ENCODE measurements at regions not wholly inside any gene's neighbourhood (a gene's known extent, or its start where the extent isn't known, plus 50 kb on each side); places are given as distances from the start of the nearest gene placed in this dataset.
A peak's percentile ranks its signal among the peaks of the same experiment; 100 is the strongest.
"Not testable (repeated sequence)": the region's sequence is repeated elsewhere in the genome, so short reads cannot be mapped to it uniquely, and the experiment has no call there.

DNA sequence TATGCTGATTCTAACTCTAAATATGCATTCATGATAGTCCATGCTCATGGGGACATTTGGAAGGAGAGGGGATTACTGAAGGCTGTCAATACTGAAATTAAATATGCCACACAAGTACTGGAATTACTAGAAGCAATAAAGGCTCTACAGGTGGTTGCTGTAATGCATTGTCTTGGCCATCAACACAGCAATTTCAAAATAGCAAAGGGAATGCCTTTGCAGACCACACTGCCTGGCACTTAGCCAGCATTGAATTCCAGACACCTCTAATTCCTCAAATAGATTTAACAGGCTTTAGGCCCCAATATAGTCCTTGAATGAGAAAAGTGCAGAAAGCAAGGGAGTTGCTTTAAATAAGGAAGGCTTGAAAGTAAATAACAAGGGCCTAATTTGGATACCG is 115.8 kb upstream of the PLCL2 start:
- DNase-seq: no peak

DNA sequence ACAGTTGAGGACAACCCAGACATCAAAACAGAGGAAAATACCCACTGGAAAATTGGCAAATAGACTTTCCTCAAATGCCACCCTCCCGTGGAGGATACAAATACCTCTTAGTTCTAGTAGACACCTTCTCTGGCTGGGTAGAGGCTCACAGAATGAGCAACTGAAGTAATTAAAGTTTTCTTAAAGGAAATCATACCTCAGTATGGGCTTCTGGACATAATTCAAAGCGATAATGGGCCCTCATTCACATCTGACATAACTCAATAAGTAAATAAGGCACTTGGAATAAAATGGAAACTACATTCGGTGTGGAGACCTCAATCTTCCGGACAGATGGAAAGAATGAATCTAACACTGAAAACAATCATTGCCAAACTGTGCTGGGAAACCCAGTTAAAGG is 115.2 kb upstream of the PLCL2 start:
- DNase-seq: no peak

DNA sequence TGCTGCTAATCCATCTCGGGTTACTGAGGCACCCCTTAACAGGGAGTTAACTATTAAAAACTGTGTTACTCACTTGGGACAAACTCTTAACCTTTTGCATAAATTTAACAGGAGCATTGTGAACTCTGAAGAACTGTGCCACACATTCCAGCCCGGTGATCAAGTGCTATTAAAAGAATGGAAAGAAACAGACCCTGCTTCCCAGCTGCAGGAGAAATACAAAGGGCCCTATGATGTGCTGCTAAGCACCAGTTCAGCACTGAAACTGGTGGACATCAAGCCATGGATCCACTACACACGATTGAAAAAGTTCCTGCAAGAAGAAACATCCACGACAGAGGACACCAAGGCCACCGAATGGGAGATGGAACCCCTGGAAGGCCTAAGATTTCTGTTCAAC is 114.7 kb upstream of the PLCL2 start:
- DNase-seq: no peak

DNA sequence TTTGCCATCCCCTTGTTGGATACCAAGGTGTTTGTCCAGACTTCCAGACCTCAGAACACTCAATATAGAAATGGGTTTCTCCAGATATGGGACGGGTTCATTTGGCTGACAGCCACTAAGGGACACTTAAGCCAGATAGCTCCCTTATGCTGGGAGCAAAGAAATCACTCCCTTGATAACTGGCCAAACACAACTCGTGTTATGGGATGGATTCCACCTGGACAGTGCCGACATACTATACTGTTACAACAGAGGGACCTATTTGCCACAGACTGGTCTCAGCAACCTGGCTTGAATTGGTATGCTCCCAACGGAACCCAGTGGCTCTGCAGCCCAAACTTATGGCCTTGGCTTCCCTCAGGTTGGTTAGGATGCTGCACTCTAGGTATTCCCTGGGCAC is 114.0 kb upstream of the PLCL2 start:
- DNase-seq: no peak

DNA sequence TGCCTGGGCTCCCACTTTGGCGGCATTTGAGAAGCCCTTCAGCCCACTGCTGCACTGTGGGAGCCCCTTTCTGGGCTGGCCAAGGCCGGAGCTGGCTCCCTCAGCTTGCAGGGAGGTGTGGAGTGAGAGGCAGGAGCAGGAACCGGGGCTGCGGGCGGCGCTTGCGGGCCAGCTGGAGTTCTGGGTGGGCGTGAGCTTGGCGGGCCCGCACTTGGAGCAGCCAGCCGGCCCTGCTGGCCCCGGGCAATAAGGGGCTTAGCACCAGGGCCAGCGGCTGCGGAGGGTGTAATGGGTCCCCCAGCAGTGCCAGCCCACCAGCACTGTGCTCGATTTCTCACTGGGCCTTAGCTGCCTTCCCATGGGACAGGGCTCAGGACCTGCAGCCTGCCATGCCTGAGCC is 111.2 kb upstream of the PLCL2 start:
- DNase-seq: not testable (repeated sequence)

DNA sequence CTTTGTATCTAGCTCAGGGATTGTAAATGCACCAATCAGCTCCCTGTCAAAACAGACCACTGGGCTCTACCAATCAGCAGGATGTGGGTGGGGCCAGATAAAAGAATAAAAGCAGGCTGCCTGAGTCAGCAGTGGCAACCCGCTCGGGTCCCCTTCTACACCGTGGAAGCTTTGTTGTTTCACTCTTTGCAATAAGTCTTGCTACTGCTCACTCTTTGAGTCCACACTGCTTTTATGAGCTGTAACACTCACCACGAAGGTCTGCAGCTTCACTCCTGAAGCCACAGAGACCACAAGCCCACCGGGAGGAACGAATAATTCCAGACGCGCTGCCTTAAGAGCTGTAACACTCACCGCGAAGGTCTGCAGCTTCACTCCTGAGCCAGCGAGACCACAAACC is 110.2 kb upstream of the PLCL2 start:
- DNase-seq: not testable (repeated sequence)

DNA sequence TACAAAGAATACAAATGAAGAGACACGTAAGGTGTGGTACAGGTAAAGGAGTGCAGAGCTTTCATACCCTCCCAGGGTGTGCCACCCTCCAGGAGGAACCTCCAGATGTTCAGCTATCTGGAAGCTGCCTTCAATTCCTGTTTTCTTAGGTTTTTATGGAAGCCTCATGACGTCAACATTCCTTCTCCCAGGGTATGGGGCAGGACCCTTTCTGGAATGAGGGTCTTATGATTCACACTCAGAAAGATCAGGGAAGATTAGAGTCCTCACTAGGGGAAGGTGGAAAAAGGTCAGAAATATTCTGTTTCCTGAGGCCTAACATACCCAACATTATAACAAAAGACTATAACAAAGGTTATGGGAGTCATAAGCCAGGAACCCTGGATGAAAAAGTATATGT is 99.8 kb upstream of the PLCL2 start:
- no peak for DNase-seq

DNA sequence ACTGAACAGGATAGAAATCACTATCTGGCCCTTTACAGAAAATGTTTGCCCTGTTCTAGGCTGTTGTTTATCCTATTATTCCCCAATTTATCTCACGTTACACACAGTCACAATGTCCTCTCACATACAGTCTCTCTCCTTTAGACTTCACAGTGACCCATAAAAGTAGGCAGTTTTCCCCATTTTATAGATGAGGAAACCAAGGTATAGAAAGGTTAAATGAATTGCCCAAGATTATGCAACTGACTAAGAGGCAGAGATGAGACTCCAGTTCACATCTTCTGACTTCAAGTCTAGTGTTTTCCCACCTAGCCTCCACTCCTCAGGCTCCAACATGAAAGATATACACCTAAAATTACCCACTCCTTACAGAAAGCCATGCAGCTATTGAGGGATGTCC is 99.3 kb upstream of the PLCL2 start:
- DNase-seq: no peak

DNA sequence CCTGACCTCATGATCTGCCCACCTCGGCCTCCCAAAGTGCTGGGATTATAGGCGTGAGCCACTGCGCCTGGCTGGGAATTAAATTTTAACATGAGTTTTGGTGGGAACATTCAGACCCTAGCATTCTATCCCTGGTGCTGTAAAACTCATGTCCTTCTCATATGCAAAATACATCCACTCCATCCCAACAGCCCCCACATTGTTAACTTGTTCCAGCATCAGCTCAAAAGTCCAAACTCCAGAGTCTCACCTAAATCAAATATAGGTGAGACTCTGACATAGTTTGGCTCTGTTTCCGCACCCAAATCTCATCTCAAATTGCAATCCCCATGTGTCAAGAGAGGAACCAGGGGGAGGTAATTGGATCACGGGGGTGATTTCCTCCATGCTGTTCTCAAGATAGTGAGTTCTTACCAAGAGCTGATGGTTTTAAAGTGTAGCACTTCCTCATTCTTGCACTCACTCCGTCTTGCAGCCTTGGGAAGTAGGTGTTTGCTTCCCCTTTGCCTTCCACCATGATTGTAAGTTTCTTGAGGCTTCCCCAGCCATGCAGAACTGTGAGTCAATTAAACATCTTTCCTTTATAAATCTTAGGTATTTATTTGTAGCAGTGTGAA is 96.2 kb upstream of the PLCL2 start:
- DNase-seq: no peak

DNA sequence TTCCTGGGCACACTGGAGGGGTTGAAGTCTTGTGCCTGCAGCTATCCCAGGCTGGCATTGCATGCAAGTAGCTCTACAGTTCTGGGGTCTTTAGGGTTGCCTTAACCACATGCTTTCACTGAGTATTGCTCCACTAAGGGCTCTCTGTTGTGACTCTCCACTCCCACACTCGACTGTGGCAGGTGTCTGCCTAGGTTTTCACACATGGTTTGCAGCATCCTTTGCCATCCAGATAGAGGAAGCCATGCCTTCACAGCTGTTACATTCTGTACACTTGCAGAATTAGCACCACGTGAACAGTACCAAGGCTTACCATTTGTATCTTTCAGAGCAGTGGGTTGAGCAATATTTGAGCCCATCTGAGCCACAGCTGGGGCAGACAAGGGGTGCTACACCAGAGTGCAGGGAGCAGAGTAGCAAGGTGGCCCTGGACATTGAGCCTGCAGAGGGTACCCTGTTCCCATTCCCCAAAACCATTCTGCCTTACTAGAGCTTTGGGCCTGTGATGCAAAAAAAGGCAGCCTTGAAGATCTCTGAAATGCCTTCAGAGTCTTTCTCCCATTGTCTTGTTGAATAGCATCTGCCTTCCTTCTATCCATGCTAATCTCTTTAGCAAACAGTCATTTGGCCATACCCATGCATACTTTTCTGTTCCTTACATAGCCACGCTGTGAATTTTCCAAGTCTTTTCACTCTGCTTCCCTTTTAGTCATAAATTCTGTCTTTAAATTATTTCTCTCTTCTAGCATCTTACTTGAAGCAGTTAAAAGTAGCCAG is 95.2 kb upstream of the PLCL2 start:
- no peak for DNase-seq

DNA sequence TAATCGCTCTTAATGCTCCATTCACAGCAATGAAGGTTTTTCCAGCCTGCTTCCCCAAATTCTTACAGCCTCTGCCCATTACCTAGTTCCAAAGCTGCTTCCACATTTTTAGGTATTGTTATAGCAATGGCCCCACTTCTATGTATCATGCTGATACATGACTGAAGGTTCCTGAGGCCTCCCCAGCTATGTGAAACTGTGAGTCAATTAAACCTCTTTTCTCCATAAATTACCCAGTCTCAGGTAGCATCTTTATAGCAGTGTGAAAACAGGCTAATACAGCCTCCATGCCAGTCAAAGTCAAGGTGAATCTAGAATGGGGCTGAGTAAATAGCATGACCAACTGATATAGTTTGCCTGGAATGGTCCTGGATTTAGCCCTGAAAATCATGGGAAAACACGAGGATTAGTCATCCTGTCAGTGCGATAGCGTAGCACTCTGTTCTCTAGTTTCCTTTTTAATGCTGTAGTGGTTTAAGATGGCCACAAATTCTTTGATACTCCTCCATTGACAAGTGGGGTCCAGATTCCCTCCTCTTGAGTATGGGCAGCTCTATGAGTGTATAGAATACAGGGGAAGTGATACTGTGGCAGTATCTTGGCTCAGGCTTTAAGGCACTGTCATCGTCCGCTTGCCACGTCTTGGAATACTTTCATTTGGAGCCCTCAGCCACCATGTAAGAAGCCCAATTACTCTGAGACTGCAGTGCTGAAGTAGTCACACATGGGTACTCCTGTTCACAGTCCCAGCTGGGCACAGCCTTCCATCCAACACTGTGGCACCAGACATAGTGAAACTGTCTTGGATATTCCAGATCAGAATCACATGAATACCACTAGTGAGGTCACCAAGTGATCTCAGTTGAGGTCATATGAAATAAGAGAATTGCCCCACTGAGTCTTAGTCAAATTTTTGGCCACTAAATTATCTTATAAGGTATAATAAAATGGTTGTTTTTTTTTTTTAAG is 94.0 kb upstream of the PLCL2 start:
- no peak for DNase-seq

DNA sequence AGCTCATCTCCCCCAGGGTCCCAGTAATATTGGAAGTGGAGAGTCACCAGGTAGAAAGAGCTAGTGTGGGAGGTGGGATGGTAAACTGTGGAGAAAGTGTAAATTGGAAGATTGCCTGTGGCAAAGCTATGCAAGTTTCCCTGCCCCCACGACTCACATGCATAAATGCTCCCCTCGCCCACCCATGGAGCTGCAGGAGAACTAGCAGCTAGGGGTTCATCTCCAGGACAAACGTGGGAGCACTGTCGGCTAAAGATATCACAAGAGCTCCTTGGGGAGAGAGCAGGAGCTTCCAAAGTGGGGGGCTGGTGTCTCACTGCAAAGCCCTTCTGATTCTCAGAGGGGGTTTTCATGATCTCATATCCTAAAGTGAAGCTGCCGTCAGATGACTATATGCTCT is 91.4 kb upstream of the PLCL2 start:
- DNase-seq: no peak

DNA sequence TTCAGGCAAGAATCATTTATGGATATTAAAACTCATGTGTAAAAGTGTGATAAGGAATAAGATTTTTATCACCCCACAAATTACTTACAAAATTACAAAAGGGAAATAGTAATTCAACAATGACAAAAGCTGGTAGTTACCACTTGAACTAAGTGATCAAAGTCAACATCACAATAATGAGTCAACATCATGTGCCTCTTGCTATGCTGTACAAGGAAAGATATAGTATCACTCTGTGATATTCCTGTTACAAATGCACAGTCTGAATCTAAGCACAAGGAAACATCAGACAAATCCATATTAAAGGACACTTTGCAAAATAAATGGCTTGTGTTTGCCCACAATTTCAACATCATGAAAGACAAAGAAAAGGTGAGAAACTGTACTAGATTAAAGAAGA is 90.5 kb upstream of the PLCL2 start:
- no peak for DNase-seq

DNA sequence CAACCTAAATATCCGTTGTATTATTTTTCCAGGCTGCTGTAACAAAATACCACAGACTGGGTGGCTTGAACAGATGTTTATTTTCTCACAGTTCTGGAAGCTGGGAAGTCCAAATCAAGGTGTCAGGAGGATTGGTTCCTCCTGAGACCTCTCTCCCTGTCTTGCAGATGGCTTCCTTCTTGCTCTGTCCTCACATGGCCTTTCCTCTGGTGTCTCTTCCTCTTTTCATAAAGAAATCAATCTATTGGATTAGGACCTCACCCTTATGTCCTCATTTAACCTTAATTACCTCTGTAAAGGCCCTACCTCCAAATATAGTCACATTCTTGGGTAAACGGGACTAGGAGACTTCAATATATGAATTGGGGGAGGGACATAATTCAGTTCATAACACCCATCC is 89.2 kb upstream of the PLCL2 start:
- DNase-seq: no peak

DNA sequence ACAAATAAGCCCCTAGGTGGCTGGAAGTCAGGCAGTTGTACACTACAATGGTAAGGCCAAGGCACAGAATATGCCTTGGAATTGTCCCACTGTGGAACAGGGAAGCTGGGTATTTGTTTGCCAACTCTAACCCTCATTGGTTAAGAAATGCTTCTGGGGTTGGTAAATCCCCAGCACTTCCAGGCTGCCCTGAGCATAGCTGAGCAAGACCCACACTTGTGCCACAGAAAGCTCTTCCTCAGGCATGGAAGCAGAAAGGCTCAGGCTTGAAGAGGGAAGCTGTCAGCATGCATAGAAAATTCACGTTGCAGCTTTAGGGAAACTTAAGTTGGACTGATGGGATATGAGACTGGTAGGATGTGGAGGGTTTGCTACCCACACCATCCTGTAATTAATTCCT is 86.9 kb upstream of the PLCL2 start:
- DNase-seq: no peak

DNA sequence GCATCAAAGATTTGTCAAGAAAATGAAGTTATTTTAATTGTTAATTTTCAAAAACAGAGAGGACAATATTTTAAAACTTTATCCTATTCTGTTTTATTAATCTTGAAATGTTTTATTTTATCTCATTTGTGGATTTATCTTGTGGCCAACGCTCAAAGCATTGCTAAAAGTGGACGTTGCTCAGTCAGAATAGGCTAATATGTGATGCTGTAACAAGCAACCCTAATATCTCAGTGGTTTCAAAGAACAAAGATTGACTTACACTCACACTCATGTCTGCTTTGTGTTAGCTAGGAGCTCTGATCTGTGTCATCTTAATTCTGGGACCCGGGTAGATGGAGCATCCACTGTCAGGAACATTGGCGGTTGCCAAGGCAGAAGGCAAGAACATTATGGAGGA is 86.0 kb upstream of the PLCL2 start:
- no peak for DNase-seq

DNA sequence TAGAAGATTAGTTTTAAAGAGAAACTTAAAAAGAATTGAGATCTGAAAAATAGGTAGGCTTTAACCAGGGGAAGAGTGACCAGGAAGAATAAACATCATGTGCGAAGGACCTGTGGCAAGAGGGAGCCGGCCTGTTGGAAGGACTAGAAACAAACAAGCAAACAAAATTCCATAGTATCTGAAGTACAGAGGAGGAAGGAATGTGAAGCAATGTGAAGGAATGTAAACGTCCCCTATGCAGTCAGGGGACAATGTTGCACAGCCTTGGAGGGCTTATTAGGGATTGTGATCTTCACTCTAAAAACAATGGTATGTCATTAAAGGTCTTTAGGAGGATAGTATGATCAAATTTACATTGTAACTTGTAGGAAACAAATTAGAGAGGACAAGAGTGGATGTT is 84.4 kb upstream of the PLCL2 start:
- no peak for DNase-seq

DNA sequence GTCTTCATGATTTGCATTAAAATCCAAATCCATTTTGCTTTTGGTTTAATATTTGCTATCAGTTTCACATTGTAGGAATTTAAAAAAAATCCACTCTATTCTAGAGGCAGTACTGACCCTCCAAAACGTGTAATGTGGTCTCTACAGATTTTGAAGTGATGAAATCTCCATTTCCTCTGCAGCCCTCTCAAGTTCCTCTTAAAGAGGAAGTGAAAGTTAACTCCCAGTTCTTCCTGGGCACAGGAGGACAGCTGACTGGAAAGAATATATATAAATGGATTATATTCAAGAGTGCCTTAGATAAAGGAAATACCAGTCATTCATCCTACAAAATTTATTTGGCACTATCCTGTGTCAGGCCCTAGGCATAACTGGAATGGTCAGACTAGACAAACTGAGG is 83.5 kb upstream of the PLCL2 start:
- no peak for DNase-seq

DNA sequence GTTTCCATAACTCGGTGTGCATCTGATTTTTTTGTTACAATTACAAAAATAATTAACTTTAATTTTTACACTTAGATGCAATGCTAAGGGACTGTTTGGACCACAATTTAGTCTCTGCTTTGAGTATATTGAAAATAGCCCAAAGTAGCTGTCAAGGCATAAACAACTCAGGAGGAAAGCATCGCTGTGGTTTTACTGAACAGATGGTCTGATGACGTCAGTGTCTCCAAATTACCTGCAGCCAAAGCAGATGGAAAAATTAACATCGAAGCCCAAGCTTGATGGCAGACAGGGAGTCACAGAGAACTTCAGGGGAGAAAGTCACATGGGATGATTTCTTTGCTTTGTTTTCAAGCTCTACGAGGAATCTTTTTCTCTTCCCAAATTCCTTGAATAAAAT is 83.1 kb upstream of the PLCL2 start:
- DNase-seq: peak; percentile 33

DNA sequence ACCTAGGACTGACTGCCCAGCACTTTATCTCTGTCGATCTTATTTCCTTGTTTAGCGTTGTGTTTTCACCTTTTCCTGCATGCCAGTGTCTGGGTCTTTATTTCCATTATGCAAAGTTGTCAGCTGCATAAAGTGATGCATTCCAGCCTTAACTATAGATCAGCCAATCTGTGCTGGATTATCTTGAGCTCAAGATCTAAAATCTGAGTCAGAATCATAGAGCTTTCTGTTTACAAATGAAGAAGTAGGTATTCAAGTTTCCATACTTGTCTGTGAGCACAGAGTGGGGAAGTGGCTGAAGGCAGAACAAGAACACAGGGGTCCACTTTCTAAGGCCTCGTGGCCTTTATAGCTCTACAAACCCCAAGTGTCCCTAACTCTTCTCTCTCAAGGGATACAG is 82.4 kb upstream of the PLCL2 start:
- DNase-seq: no peak

DNA sequence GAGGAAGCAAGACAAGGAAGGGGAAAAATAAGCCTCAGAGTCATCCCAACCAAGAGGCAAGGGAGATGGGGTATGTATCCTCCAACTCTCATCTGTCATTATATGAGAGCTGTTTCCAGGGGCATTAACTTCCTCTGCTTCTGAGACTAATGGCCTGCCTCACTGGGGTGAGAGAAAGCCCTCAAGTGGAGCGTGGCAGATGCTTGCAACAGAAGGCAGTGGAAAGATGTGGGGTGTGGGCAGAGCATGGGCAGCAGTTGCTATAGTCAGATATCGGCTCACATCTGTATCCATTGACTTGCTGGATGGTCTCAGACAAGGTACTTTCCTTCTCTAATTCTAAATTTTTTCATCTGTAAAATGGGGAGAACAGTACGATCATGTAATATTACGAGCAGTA is 81.7 kb upstream of the PLCL2 start:
- no peak for DNase-seq

DNA sequence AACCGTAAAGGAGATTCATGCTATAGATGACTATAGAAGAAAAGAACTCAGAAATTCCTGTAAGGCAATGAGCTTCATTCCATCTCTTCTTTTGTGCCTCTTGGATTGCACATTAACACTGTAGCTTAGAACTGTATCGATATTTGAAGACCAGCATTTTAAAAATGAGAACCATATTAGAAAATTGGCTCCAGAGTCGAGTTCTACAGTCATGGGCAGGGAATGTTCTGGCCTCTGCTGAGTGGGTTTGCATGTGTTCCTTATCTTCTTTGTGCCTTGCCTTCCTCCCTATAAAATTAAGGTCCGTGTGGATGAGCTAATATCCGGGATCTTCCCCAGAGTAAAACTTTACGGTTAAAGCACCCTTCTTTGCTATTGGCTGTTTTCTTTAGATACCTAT is 77.4 kb upstream of the PLCL2 start:
- no peak for DNase-seq

Measured in muscle of arm (tissue), 1 donor.